ENCODE measurements at regions not wholly inside any gene's neighbourhood (a gene's known extent, or its start where the extent isn't known, plus 50 kb on each side); places are given as distances from the start of the nearest gene placed in this dataset.

DNA sequence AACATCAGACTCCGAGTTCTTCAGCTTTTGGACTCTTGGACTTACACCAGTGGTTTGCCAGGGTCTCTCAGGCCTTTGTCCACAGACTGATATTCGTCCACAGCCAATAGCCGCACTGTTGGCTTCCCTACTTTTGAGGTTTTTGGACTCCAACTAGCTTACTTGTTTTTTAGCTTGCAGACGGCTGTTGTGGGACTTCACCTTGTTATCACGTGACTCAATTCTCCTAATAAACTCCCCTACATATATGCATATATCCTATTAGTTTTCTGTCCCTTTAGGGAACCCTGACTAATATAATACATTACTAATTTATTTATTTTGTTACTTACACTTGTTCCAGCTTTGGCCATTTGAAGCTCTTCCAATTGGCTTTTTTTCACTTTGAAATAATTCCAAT, 311.3 kb downstream of the BMP2 start:
- H3K4me1 ChIP-seq (ENCODE audit: low read length), result no peaks in the 10 kb centered on the region
- H3K36me3 ChIP-seq (replicated peaks; ENCODE audit: insufficient read depth, low read length), result no peaks in the 10 kb centered on the region
- no peaks in the 10 kb centered on the region for H3K9me2 ChIP-seq (replicated peaks; ENCODE audit: insufficient read depth, low read length)
- TF ChIP-seq EZH2 (optimal IDR thresholded peaks at IDR 0.05; ENCODE audit: low read depth, low read length), result no peak
- TF ChIP-seq, protein P1, sequence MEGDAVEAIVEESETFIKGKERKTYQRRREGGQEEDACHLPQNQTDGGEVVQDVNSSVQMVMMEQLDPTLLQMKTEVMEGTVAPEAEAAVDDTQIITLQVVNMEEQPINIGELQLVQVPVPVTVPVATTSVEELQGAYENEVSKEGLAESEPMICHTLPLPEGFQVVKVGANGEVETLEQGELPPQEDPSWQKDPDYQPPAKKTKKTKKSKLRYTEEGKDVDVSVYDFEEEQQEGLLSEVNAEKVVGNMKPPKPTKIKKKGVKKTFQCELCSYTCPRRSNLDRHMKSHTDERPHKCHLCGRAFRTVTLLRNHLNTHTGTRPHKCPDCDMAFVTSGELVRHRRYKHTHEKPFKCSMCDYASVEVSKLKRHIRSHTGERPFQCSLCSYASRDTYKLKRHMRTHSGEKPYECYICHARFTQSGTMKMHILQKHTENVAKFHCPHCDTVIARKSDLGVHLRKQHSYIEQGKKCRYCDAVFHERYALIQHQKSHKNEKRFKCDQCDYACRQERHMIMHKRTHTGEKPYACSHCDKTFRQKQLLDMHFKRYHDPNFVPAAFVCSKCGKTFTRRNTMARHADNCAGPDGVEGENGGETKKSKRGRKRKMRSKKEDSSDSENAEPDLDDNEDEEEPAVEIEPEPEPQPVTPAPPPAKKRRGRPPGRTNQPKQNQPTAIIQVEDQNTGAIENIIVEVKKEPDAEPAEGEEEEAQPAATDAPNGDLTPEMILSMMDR (IDR thresholded peaks at IDR 0.05; ENCODE audit: low read length), result no peak
- TF ChIP-seq EZH2phosphoT487 (IDR thresholded peaks at IDR 0.05; ENCODE audit: low read length), result no peak
- H3K9me3 ChIP-seq (replicated peaks; ENCODE audit: insufficient read depth, low read length), result no peaks in the 10 kb centered on the region
- no peak for DNase-seq
- H3K27me3 ChIP-seq (replicated peaks; ENCODE audit: insufficient read depth, low read length), result no peaks in the 10 kb centered on the region
- H2AFZ ChIP-seq (ENCODE audit: low read length), result no peak overlapping the region
- no peak overlapping the region for H3K9ac ChIP-seq (ENCODE audit: low read length)
- no peaks in the 10 kb centered on the region for H3K79me2 ChIP-seq (ENCODE audit: low read length)
- H3K4me2 ChIP-seq (ENCODE audit: low read depth, low read length), result no peak overlapping the region
- H4K20me1 ChIP-seq (ENCODE audit: insufficient read depth, low read length), result no peaks in the 10 kb centered on the region
- H3F3A ChIP-seq (ENCODE audit: insufficient read depth, low read length), result no peaks in the 10 kb centered on the region
- no peak overlapping the region for H3K27ac ChIP-seq (ENCODE audit: low read length)
- no peak overlapping the region for H3K4me3 ChIP-seq (ENCODE audit: low read length)

DNA sequence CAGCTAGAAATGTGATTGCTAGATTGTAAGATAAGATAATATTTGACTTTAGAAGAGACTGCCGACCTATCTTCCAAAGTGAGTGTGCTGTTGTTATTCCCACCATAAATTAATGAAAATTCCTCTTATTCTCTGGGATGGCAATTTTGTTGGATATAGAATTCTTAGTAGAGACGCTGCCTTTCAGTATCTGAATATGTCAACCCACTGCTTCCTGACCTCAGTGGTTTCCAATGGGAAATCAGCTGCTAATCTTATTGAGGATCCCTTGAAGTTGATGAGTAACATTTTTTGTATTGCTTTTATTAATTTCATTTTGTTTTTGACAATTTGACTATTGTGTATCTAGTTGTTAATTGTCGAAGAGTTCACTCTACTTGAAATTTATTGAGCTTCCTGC, 313.0 kb downstream of the BMP2 start:
- Histone ChIP-seq H3K4me2 (ENCODE audit: low read depth, low read length) (no peak overlapping the region), H3K4me1 (ENCODE audit: low read length) (no peaks in the 10 kb centered on the region), H4K20me1 (ENCODE audit: insufficient read depth, low read length) (no peaks in the 10 kb centered on the region), H3K27me3 (replicated peaks; ENCODE audit: insufficient read depth, low read length) (no peaks in the 10 kb centered on the region), H3K27ac (ENCODE audit: low read length) (no peak overlapping the region), H3K9me3 (replicated peaks; ENCODE audit: insufficient read depth, low read length) (no peaks in the 10 kb centered on the region), H3K4me3 (ENCODE audit: low read length) (no peak overlapping the region), H3K9ac (ENCODE audit: low read length) (no peak overlapping the region), H3K79me2 (ENCODE audit: low read length) (no peaks in the 10 kb centered on the region), H2AFZ (ENCODE audit: low read length) (no peak overlapping the region), H3F3A (ENCODE audit: insufficient read depth, low read length) (no peaks in the 10 kb centered on the region), H3K36me3 (replicated peaks; ENCODE audit: insufficient read depth, low read length) (no peaks in the 10 kb centered on the region), H3K9me2 (replicated peaks; ENCODE audit: insufficient read depth, low read length) (no peaks in the 10 kb centered on the region)
- no peak for TF ChIP-seq EZH2phosphoT487 (IDR thresholded peaks at IDR 0.05; ENCODE audit: low read length)
- no peak for TF ChIP-seq EZH2 (optimal IDR thresholded peaks at IDR 0.05; ENCODE audit: low read depth, low read length)
- TF ChIP-seq, protein P1 (IDR thresholded peaks at IDR 0.05; ENCODE audit: low read length), result no peak
- DNase-seq, result no peak

DNA sequence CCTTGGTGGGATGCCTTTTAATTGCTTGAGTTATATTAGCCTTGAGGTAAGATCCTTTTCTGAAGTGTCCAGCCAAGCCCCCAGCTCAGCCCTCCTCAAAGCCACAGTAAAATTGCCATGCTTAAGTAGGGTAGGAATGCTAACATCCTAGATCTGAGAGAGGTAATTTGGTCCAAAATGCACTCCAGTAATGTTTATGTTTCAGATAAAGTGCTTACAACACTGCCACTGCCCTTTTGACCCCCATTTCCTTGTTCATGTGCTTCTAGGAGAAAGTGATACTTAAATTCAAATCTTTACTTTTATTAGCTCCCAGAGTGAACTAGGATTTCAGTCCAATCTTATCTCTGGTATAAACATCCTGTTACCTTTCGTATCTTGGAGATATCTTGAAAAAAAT, 318.0 kb downstream of the BMP2 start:
- Histone ChIP-seq H4K20me1 (ENCODE audit: insufficient read depth, low read length) (no peaks in the 10 kb centered on the region), H3K36me3 (replicated peaks; ENCODE audit: insufficient read depth, low read length) (no peaks in the 10 kb centered on the region), H3K79me2 (ENCODE audit: low read length) (no peaks in the 10 kb centered on the region), H3F3A (ENCODE audit: insufficient read depth, low read length) (no peaks in the 10 kb centered on the region), H3K27ac (ENCODE audit: low read length) (no peak overlapping the region), H3K27me3 (replicated peaks; ENCODE audit: insufficient read depth, low read length) (no peaks in the 10 kb centered on the region), H3K4me2 (ENCODE audit: low read depth, low read length) (no peak overlapping the region), H3K9ac (ENCODE audit: low read length) (no peak overlapping the region), H3K4me3 (ENCODE audit: low read length) (no peak overlapping the region), H3K9me3 (replicated peaks; ENCODE audit: insufficient read depth, low read length) (no peaks in the 10 kb centered on the region), H3K4me1 (ENCODE audit: low read length) (no peaks in the 10 kb centered on the region), H2AFZ (ENCODE audit: low read length) (no peak overlapping the region), H3K9me2 (replicated peaks; ENCODE audit: insufficient read depth, low read length) (no peaks in the 10 kb centered on the region)
- no peak for TF ChIP-seq EZH2phosphoT487 (IDR thresholded peaks at IDR 0.05; ENCODE audit: low read length)
- no peak for TF ChIP-seq EZH2 (optimal IDR thresholded peaks at IDR 0.05; ENCODE audit: low read depth, low read length)
- TF ChIP-seq, protein P1 (IDR thresholded peaks at IDR 0.05; ENCODE audit: low read length), result no peak
- DNase-seq, result no peak
